ENCODE measurements at regions not wholly inside any gene's neighbourhood (a gene's known extent, or its start where the extent isn't known, plus 50 kb on each side); places are given as distances from the start of the nearest gene placed in this dataset.

DNA sequence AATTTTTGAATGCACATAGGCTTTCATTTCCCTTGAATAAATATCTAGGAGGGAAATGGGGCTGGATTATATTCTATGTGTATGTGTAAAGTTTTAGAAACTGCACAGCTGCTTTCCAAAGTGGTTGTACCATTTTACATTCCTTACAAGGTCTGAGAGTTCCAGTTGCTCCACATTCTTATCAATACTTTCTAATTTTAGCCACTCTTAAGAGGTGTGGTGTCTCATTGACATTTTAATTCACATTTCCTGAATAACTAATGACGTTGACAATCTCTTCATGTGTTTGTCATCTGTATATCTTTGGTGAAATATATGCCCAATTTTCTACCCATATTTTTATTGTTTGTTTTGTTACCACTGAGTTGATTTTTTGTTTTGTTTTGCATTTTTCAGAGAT, 74.6 kb upstream of the VASH1 start:
- H3K4me3 ChIP-seq (ENCODE audit: low read depth, low read length) = no peak overlapping the region
- TF ChIP-seq, protein P1, sequence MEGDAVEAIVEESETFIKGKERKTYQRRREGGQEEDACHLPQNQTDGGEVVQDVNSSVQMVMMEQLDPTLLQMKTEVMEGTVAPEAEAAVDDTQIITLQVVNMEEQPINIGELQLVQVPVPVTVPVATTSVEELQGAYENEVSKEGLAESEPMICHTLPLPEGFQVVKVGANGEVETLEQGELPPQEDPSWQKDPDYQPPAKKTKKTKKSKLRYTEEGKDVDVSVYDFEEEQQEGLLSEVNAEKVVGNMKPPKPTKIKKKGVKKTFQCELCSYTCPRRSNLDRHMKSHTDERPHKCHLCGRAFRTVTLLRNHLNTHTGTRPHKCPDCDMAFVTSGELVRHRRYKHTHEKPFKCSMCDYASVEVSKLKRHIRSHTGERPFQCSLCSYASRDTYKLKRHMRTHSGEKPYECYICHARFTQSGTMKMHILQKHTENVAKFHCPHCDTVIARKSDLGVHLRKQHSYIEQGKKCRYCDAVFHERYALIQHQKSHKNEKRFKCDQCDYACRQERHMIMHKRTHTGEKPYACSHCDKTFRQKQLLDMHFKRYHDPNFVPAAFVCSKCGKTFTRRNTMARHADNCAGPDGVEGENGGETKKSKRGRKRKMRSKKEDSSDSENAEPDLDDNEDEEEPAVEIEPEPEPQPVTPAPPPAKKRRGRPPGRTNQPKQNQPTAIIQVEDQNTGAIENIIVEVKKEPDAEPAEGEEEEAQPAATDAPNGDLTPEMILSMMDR (IDR thresholded peaks at IDR 0.05; ENCODE audit: control insufficient read depth, extremely low read depth, insufficient read depth) = no peak
- no peak for DNase-seq (ENCODE audit: low read depth)

DNA sequence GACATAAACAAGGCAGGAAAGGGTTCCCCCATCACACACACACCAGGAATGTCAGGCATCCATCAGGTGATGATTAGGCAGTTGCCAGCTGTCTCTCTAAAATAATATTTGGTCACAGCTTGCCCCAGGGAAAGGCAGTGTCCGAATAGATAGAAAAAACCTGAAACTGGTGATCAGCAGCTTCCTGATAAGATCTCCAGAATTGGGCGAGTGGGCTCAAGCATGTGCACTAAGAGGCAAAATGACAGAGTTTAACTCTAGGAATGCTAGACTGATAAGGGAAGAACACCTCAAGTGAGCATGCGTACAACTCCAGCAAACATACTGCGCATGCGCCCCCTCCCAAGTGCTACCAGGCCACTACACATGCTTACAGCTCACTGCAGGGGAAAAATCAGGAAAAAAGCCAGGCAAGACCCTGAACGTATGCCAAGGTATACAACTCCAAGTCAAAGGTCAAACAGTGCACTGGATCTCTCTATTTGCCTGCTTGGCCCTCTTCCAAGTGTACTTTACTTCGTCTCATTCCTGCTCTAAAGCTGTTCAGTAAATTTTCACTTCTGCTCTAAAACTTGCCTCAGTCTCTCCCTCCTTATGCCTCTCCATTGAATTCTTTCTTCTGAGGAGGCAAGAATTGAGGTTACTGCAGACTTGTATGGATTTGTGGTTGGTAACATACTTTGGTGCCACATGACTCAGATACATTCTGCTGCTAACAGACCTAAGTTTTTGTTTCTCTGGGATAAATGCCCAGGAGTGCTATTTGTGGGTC, 73.5 kb upstream of the VASH1 start:
- no peak for DNase-seq (ENCODE audit: low read depth)
- TF ChIP-seq, protein P1 (IDR thresholded peaks at IDR 0.05; ENCODE audit: control insufficient read depth, extremely low read depth, insufficient read depth) = no peak

DNA sequence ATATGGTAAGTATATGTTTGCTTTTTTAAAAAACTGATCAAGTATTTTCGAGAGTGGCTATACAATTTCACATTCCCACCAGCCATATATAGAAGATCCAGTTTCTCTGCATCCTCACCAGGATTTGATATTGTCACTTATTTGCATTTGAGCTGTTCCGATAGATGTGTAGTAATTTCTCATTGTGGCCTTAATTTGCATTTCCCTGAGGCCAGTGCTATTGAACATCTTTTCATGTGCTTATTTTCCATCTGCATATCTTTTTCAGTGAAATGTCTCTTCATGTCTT, 72.9 kb upstream of the VASH1 start:
- H3K4me3 ChIP-seq (ENCODE audit: low read depth, low read length) = no peak overlapping the region
- DNase-seq (ENCODE audit: low read depth) = no peak
- TF ChIP-seq, protein P1 (IDR thresholded peaks at IDR 0.05; ENCODE audit: control insufficient read depth, extremely low read depth, insufficient read depth) = no peak

More for the DNA sequence above, 73.5 kb upstream of the VASH1 start:
- H3K4me3 ChIP-seq (ENCODE audit: low read depth, low read length) = no peak overlapping the region

DNA sequence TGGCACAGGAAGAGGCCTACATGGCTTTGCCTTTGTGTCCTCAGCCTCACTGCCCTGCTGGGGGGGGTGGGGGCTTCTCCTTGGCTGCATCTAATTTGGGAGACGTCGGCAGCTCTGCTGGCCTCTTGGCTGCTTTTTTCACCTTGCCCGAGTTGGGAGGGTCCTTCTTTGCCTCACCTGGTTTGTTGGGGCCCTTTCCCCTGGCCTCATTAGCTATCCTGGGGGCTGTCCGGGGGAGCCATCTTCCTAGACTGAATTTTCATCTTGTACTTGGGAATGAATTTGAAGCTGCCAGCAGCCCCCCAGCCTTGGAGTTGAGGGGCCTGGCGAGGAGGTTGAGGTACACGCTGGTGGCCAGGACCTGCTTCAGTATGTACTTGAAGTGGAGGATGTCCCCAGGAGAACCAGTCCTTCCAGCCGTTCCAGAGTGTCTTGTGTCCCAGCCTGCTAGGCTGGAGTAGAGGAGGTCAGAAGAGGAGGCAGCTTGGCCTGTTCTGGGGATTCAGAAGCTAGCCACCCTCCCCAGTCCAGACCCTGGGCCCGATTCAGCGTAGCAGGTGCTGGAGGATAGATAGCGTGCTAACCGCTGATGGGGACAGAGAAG, 70.7 kb upstream of the VASH1 start:
- H3K4me3 ChIP-seq (ENCODE audit: low read depth, low read length) = no peak overlapping the region
- TF ChIP-seq, protein P1 (IDR thresholded peaks at IDR 0.05; ENCODE audit: control insufficient read depth, extremely low read depth, insufficient read depth) = no peak
- DNase-seq (ENCODE audit: low read depth) = no peak

DNA sequence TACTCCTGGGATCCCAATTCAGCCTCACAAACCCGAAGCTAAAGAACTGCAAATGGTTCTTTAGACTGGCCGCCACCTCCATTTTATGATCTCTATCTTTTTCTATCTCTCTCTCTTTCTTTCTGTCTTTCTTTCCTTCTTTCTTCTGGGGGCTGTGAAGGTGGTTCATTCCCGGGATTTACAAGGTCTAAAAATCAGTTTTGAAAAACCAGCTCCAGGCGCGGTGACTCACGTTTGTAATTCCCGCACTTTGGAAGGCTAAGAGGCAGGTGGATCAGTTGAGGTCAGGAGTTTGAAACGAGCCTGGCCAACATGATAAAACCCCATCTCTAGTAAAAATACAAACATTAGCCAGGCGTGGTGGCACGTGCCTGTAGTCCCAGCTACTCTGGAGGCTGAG, 67.2 kb upstream of the VASH1 start:
- H3K4me3 ChIP-seq (ENCODE audit: low read depth, low read length) = no peak overlapping the region
- TF ChIP-seq, protein P1 (IDR thresholded peaks at IDR 0.05; ENCODE audit: control insufficient read depth, extremely low read depth, insufficient read depth) = no peak
- no peak for DNase-seq (ENCODE audit: low read depth)

DNA sequence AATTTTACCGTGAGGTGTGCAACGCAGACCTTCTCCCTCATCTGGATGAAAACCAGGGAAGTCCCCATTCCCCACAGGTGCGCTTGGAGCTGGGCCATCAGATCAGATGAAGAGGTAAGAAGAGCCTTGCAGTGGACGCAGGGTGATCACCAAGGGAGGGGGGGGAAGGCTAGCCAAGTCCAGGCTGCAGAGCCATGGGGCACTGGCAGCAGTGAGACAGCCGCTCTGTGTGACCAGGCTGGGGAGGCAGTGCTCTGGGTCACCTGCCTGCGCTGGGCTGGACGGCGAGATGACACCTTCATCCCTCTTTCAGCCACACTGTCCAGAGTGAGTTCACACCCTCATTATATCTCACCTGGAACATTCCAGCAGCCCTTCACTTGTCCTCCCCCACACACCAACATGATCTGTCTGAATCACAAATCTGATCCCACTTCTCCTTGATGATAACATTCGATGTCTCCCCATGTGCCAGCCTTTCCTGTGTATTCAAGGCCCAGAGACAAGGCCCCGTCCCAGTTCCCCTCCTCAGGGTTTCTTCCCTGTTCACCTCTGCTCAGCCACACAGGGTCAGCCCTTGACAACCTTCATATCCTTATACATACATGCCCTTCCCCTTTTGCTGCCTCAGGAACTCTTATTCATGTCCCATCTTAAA, 65.9 kb upstream of the VASH1 start:
- no peak overlapping the region for H3K4me3 ChIP-seq (ENCODE audit: low read depth, low read length)
- TF ChIP-seq, protein P1 (IDR thresholded peaks at IDR 0.05; ENCODE audit: control insufficient read depth, extremely low read depth, insufficient read depth) = no peak
- no peak for DNase-seq (ENCODE audit: low read depth)
